ENCODE measurements at regions not wholly inside any gene's neighbourhood (a gene's known extent, or its start where the extent isn't known, plus 50 kb on each side); places are given as distances from the start of the nearest gene placed in this dataset.

GRCh38 chr13:90706631-90707030 is 640.9 kb upstream of the MIR17HG start (continued):
- TF ChIP-seq BCL6B (tag by site-specific recombination; IDR thresholded peaks at IDR 0.05) (no peak), ZNF488 (tag by site-specific recombination; IDR thresholded peaks at IDR 0.05) (no peak), ZBTB17 (tag by site-specific recombination; IDR thresholded peaks at IDR 0.05) (no peak)

GRCh38 chr13:90708128-90708527 is 639.4 kb upstream of the MIR17HG start:
- Histone ChIP-seq H3K27ac (ENCODE audit: extremely low read depth, low read depth, low read length) (no peak overlapping the region), H3K4me3 (ENCODE audit: low read depth, low read length) (no peak overlapping the region), H3K4me1 (ENCODE audit: control insufficient read depth, insufficient read depth, low read length) (no peaks in the 10 kb centered on the region), H3K9me3 (ENCODE audit: control insufficient read depth, insufficient read depth, low read depth, low read length) (no peaks in the 10 kb centered on the region), H3K36me3 (ENCODE audit: control insufficient read depth in 2 of 2, insufficient read depth in 1 of 2, low read length in 2 of 2) (no peaks in the 10 kb centered on the region)
- ChIA-PET CTCF (no interaction called here), POLR2A (no interaction called here)
- TF ChIP-seq SP7 (tag by site-specific recombination; IDR thresholded peaks at IDR 0.05) (no peak), ZBTB48 (tag by site-specific recombination; IDR thresholded peaks at IDR 0.05) (no peak), ZNF146 (tag by site-specific recombination; IDR thresholded peaks at IDR 0.05) (no peak)

GRCh38 chr13:90709319-90709718 is 638.2 kb upstream of the MIR17HG start:
- Histone ChIP-seq H3K27ac (ENCODE audit: extremely low read depth, low read depth, low read length) (no peak overlapping the region), H3K36me3 (ENCODE audit: control insufficient read depth in 2 of 2, insufficient read depth in 1 of 2, low read length in 2 of 2) (no peaks in the 10 kb centered on the region), H3K9me3 (ENCODE audit: control insufficient read depth, insufficient read depth, low read depth, low read length) (no peaks in the 10 kb centered on the region), H3K4me1 (ENCODE audit: control insufficient read depth, insufficient read depth, low read length) (no peaks in the 10 kb centered on the region), H3K4me3 (ENCODE audit: low read depth, low read length) (no peak overlapping the region)
- CTCF ChIA-PET: no interaction called here
- POLR2A ChIA-PET: no interaction called here
- TF ChIP-seq ZNF791 (tag by site-specific recombination; IDR thresholded peaks at IDR 0.05) (no peak), ZNF280D (tag by site-specific recombination; IDR thresholded peaks at IDR 0.05) (no peak), ZNF555 (tag by site-specific recombination; conservative IDR thresholded peaks at IDR 0.05) (no peak), YY2 (tag by site-specific recombination; IDR thresholded peaks at IDR 0.05) (no peak), ZNF549 (tag by site-specific recombination; IDR thresholded peaks at IDR 0.05) (no peak), HOXA7 (CRISPR knock-in tag; IDR thresholded peaks at IDR 0.05; ENCODE audit: borderline replicate concordance) (no peak), PBX3 (CRISPR knock-in tag; IDR thresholded peaks at IDR 0.05) (no peak), SP2 (tag by site-specific recombination; IDR thresholded peaks at IDR 0.05) (no peak), ZNF280C (tag by site-specific recombination; IDR thresholded peaks at IDR 0.05) (no peak), ZNF837 (tag by site-specific recombination; IDR thresholded peaks at IDR 0.05) (no peak), ZNF169 (tag by site-specific recombination; IDR thresholded peaks at IDR 0.05) (no peak), REST (tag by site-specific recombination; IDR thresholded peaks at IDR 0.05) (no peak), ZBTB48 (tag by site-specific recombination; IDR thresholded peaks at IDR 0.05) (no peak), KLF17 (tag by site-specific recombination; IDR thresholded peaks at IDR 0.05) (no peak), ZNF558 (tag by site-specific recombination; IDR thresholded peaks at IDR 0.05) (no peak), ZNF843 (tag by site-specific recombination; IDR thresholded peaks at IDR 0.05) (no peak)

Measured in HEK293 (cell line).